ENCODE measurements at regions not wholly inside any gene's neighbourhood (a gene's known extent, or its start where the extent isn't known, plus 50 kb on each side); places are given as distances from the start of the nearest gene placed in this dataset.

GRCh38 chr2:142306131-142306530, 175.3 kb upstream of the LRP1B start:
- TF ChIP-seq TAF1 (IDR thresholded peaks at IDR 0.05; ENCODE audit: borderline replicate concordance, low read depth, low read length), result no peak
- no peak for TF ChIP-seq CTCF (IDR thresholded peaks at IDR 0.05)
- TF ChIP-seq, protein P1, sequence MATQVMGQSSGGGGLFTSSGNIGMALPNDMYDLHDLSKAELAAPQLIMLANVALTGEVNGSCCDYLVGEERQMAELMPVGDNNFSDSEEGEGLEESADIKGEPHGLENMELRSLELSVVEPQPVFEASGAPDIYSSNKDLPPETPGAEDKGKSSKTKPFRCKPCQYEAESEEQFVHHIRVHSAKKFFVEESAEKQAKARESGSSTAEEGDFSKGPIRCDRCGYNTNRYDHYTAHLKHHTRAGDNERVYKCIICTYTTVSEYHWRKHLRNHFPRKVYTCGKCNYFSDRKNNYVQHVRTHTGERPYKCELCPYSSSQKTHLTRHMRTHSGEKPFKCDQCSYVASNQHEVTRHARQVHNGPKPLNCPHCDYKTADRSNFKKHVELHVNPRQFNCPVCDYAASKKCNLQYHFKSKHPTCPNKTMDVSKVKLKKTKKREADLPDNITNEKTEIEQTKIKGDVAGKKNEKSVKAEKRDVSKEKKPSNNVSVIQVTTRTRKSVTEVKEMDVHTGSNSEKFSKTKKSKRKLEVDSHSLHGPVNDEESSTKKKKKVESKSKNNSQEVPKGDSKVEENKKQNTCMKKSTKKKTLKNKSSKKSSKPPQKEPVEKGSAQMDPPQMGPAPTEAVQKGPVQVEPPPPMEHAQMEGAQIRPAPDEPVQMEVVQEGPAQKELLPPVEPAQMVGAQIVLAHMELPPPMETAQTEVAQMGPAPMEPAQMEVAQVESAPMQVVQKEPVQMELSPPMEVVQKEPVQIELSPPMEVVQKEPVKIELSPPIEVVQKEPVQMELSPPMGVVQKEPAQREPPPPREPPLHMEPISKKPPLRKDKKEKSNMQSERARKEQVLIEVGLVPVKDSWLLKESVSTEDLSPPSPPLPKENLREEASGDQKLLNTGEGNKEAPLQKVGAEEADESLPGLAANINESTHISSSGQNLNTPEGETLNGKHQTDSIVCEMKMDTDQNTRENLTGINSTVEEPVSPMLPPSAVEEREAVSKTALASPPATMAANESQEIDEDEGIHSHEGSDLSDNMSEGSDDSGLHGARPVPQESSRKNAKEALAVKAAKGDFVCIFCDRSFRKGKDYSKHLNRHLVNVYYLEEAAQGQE (IDR thresholded peaks at IDR 0.05; ENCODE audit: low read depth, low read length), result no peak
- no peak for TF ChIP-seq YY1 (IDR thresholded peaks at IDR 0.05; ENCODE audit: low read depth)
- TF ChIP-seq EP300 (IDR thresholded peaks at IDR 0.05; ENCODE audit: borderline replicate concordance in 1 of 2, low read depth in 1 of 2, low read length in 1 of 2), result no peak
- no peak for TF ChIP-seq ELF1 (IDR thresholded peaks at IDR 0.05)
- TF ChIP-seq TEAD4 (IDR thresholded peaks at IDR 0.05; ENCODE audit: borderline replicate concordance, insufficient read depth), result no peak
- no peak for TF ChIP-seq NRF1 (IDR thresholded peaks at IDR 0.05; ENCODE audit: low read depth, low read length)
- no peak for TF ChIP-seq POLR2AphosphoS5 (IDR thresholded peaks at IDR 0.05; ENCODE audit: low read depth, low read length)
- TF ChIP-seq CHD2 (IDR thresholded peaks at IDR 0.05; ENCODE audit: low read length, partially characterized antibody), result no peak
- no peak for TF ChIP-seq SIN3A (IDR thresholded peaks at IDR 0.05; ENCODE audit: borderline replicate concordance, low read depth, low read length)
- no peak for TF ChIP-seq GABPA (IDR thresholded peaks at IDR 0.05; ENCODE audit: low read depth)
- TF ChIP-seq USF2 (IDR thresholded peaks at IDR 0.05; ENCODE audit: borderline replicate concordance, low read depth, low read length), result no peak
